ENCODE measurements at regions not wholly inside any gene's neighbourhood (a gene's known extent, or its start where the extent isn't known, plus 50 kb on each side); places are given as distances from the start of the nearest gene placed in this dataset.

DNA sequence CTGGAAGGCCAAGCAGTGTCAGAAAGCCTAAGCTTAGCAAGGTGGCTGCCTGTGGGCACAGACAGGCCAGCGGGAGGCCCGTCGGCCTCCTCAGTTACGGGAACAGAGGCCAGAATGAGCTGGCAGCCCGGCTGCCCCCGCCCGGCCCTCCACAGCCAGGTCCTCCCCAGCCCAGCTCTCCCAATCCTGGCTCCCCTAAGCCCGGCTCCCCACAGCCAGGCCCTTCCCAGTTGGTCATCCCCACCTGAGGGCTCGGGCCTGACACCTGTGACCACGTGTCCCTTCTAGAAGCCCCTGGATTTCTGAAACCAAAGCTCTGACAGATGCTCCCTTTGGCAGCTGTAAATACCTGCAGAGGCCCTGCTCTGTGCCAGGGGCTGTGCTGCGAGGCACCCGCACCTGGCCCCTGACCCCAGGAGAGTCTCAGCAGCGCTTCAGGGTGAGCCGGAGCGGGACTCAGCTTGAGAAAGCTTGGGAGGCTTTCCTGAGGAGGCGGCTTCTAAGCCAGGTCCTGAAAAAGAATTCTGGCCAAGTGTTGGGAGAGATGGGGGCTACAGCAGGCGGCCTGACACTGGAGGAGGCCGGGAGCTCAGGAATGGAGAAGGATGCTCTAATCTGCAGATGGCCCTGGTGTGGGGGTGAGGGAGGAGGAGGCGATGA lies 80.4 kb upstream of the OLFM1 start:
- POLR2A ChIA-PET, result no interaction called here
- DNase-seq (ENCODE audit: extremely low spot score), result no peak
- TF ChIP-seq, protein P1, sequence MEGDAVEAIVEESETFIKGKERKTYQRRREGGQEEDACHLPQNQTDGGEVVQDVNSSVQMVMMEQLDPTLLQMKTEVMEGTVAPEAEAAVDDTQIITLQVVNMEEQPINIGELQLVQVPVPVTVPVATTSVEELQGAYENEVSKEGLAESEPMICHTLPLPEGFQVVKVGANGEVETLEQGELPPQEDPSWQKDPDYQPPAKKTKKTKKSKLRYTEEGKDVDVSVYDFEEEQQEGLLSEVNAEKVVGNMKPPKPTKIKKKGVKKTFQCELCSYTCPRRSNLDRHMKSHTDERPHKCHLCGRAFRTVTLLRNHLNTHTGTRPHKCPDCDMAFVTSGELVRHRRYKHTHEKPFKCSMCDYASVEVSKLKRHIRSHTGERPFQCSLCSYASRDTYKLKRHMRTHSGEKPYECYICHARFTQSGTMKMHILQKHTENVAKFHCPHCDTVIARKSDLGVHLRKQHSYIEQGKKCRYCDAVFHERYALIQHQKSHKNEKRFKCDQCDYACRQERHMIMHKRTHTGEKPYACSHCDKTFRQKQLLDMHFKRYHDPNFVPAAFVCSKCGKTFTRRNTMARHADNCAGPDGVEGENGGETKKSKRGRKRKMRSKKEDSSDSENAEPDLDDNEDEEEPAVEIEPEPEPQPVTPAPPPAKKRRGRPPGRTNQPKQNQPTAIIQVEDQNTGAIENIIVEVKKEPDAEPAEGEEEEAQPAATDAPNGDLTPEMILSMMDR (IDR thresholded peaks at IDR 0.05; ENCODE audit: control extremely low read depth, extremely low read depth, low read depth, missing control alignments), result no peak
- CTCF ChIA-PET, result interaction anchor here (0.6 to 1.2 kb wide), 2 partner anchors 14 to 444 kb away, joined by 3 read pairs; no protein-coding TSS in a partner anchor

DNA sequence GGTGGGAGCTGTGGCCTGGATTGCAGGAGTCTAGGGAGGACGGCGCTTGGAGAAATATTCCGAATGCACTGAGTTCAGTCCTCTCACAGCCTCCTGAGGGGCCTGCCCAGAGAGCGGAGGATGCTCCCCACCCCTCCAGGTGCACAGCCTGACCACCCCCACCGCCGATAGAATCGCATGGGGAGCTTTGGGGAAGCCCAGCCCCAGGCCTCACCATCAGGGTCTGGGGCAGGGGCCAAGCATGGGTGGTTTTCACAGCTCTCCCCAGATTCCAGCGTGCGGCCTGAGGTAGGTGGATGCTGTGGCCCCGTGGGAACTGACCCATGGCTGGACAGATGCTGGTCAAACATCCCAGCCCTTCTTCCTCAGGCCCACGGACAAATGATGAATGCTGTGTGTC lies 79.9 kb upstream of the OLFM1 start:
- TF ChIP-seq, protein P1 (IDR thresholded peaks at IDR 0.05; ENCODE audit: control extremely low read depth, extremely low read depth, low read depth, missing control alignments), result no peak
- no peak for DNase-seq (ENCODE audit: extremely low spot score)
- ChIA-PET CTCF (no interaction called here), POLR2A (no interaction called here)

DNA sequence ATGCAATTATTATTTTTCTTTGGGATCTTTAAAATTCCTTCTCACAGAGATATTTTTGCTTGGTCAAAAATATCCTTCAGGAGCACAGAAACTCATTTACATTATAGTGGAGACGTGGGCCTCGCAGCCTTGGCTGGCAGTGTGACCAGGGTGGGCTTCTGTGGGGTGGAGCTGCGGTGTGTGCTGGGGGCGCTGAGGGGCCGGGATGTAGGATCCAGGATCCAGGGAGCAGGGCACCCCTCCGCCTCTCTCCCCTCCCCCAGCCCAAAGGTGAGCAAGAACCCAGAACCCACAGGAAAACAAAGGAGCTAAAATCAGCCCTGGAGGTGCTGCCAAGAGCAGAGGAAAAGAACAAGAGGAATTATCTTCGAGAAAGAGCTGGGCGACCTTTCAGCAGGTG lies 79.1 kb upstream of the OLFM1 start:
- DNase-seq (ENCODE audit: extremely low spot score), result no peak
- TF ChIP-seq, protein P1 (IDR thresholded peaks at IDR 0.05; ENCODE audit: control extremely low read depth, extremely low read depth, low read depth, missing control alignments), result no peak
- ChIA-PET CTCF (interaction anchor here (1.1 kb wide), 1 partner anchor 10 kb away, joined by 3 read pairs; no protein-coding TSS in a partner anchor), POLR2A (no interaction called here)

DNA sequence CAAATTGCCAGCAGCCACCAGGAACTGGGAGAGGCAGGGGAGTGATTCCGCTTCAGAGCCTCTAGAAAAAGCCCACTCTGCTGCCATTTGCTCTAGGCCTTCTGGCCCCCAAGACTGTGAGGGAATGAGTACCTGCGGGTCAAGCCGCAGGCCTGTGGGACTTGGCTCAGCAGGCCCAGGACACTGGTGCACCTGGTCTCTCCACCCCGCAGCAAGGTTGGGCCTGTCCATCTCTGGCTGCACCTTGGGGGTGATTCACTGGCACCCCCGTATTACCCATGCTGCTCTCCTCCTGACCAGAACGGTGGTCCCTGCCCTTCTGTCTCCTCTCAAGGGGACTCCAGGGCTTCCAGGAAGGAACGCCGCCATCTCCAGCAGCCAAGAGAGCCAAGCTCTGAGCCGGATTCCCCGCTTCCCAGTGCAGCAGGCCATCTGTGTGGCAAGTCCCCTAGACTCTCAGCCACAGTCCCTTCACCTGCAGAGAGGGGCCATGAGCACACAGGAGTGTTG lies 78.4 kb upstream of the OLFM1 start:
- ChIA-PET POLR2A (no interaction called here), CTCF (interaction anchor here (1.1 kb wide), 1 partner anchor 11 kb away, joined by 3 read pairs; no protein-coding TSS in a partner anchor)
- TF ChIP-seq, protein P1 (IDR thresholded peaks at IDR 0.05; ENCODE audit: control extremely low read depth, extremely low read depth, low read depth, missing control alignments), result no peak
- no peak for DNase-seq (ENCODE audit: extremely low spot score)

DNA sequence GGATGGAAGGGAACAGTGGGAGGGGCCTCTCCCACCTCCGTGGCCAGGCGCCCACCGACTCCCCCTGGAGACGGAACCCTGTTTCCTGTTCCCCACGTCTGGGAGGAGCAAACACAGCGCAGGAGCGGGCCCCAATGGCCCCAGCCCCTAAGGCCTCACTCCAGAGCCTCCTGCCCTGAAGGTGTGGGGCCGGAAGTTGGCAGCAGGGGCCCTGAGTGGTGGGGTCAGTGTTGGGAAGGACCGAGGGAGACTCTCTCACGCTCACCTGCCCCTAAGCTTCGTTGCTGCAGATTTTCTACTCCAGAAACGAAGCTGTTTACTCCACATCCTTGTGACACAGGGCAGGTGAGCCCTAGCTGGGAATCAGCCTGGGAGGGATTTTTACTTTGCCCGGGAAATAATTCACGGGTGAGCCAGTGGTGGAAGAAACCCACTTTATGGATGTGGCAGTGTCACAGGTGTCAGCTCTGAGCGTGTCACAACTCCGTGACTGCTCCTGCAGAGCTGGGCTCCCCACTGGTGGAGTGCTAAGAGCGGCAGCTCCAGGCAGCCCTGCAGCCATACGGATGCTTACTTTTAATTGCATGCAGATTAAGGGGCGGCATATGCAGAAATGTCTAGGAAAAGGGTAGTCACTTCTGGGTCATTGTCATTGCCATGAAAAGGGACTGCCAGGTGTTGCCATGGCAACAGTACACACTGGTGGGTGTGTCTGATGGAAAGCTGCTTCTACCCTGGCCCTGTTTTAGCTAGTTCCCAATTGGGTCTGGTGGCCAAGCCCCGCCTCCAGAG lies 77.5 kb upstream of the OLFM1 start:
- ChIA-PET CTCF (no interaction called here), POLR2A (no interaction called here)
- TF ChIP-seq, protein P1 (IDR thresholded peaks at IDR 0.05; ENCODE audit: control extremely low read depth, extremely low read depth, low read depth, missing control alignments), result no peak
- no peak for DNase-seq (ENCODE audit: extremely low spot score)

DNA sequence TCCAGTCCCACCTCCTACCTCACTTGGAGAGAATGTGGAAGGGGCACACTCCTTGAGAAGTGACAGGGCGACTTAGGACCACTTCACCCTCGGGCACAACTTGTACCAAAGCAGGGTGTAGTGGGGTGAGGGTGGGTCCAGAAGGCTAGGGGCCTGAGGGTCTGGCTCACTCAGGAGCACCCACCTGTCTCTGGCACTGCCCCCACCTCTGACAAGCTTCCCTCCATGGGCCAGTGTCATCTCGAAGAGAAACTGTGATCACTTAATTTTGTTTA lies 76.9 kb upstream of the OLFM1 start:
- DNase-seq (ENCODE audit: extremely low spot score), result no peak
- TF ChIP-seq, protein P1 (IDR thresholded peaks at IDR 0.05; ENCODE audit: control extremely low read depth, extremely low read depth, low read depth, missing control alignments), result no peak
- POLR2A ChIA-PET, result no interaction called here
- CTCF ChIA-PET, result no interaction called here
